Central memory CD4-positive, alpha-beta T cell (primary cell): ENCODE measurements at regions not wholly inside any gene's neighbourhood (a gene's known extent, or its start where the extent isn't known, plus 50 kb on each side); places are given as distances from the start of the nearest gene placed in this dataset.
A peak's percentile ranks its signal among the peaks of the same experiment; 100 is the strongest.
"Not testable (repeated sequence)": the region's sequence is repeated elsewhere in the genome, so short reads cannot be mapped to it uniquely, and the experiment has no call there.

Experiments used
- DNase-seq: peaks from one replicate; pipeline ENCODE4 v3.0.0; 2022

GRCh38 chr17:83192161-83192788, 112.9 kb downstream of the METRNL start:
- DNase-seq, result no peak

GRCh38 chr17:83192789-83193335, 113.5 kb downstream of the METRNL start:
- not testable (repeated sequence) for DNase-seq

DNA sequence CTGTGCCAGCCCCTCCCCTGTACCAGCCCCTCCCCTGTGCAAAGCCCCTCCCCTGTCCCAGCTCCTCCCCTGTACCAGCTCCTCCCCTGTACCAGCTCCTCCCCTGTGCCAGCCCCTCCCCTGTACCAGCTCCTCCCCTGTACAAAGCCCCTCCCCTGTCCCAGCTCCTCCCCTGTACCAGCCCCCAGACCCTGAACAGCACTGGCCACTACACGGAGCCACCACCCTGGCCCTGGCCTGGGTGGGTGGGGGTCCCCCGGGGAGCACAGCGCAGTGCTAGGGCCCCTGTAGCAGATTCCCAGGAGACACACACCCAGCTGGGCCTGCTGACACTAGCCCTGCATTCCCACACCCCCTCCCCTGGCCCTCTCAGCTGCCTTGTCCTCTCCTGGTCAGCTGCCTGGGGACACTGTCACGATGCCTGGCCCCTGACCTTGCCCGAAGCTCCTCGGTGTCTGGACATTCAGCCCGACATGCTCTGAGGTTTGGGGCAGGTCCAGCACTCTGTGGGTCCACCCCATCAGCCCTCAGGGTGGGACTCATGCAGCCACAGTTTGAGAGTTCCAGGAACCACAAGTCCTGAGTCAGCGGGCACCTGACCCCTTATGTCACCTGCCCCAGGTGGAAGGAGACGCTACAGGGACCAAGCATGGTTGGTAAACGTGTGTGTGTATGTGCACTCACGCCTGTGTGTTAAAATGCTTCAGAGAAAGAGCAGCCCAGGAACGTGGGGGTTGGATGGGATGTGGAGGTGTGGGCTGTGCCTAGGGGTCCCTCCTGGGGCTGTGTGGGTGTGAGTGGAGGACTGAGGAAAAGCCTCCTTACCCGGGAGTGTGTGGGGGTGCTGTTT, 114.2 kb downstream of the METRNL start:
- DNase-seq, result no peak

DNA sequence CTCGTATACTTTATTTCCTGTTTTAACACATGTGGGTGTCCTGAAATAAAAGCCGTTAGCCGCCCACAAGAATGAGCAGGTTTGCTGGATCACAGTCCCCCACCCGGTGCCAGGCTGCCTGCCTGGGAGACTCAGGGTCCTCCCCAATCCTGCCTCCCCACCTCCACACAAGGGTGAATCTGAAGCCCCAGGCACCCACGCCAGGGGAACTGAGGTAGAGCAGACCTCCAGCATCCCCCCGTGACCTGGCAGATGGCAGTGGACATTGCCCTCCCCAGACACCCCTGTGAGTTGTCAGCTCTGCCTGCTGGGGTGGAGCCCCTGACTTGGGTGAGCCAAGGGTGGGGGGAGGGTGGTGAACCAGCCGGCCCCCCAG, 114.8 kb downstream of the METRNL start:
- no peak for DNase-seq

GRCh38 chr17:83194761-83195329, 115.4 kb downstream of the METRNL start:
- no peak for DNase-seq

DNA sequence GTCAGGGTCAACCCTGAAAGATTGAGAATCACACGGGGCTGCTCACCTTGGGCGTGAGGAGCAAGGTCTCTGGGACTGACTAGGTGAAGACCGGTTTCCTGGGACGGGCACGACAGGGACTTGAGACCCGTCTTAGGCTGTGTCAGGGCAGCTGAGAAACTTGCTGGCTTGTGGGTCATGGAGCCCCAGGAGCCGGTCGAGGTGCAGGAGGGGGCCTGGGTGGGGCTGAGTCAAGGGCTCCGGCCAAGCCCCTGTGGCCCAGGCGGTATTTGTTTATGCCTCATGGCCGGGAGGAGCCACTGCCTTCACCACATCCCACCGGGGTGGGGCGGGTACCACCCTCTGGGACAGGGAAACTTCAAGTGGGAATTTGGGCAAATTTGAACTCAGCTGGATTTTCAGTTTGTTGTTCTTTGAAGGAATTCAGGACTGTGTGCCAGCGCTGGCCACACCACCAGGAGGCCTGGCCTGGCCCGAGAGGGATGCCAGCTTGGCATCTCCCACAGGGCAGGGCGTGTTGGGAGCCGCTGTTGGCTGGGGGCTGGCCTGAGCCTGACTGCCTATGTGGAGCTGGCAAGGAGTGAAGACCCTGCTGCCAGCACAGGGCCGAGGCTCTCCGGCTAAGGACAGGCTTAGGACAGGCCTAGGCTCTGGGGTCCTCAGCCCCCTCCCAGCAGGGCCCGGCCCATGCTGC, 116.1 kb downstream of the METRNL start:
- no peak for DNase-seq

DNA sequence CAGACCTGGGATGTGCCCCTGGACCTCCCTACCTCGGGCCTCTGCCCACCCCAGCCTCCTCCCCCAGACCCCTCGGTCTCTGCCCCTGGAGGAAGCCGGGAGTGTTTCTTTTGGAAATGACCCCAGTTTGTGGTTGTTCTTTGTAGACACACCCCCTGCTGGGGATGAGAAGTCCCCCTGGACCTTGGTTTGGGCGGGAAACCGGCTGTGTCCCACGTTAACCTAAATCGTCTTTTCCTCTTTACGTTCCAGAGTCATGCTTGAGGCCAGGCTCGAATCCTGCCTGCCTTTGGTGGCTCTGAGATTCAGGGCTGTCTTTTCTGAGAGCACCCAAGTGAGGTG, 116.6 kb downstream of the METRNL start:
- no peak for DNase-seq

DNA sequence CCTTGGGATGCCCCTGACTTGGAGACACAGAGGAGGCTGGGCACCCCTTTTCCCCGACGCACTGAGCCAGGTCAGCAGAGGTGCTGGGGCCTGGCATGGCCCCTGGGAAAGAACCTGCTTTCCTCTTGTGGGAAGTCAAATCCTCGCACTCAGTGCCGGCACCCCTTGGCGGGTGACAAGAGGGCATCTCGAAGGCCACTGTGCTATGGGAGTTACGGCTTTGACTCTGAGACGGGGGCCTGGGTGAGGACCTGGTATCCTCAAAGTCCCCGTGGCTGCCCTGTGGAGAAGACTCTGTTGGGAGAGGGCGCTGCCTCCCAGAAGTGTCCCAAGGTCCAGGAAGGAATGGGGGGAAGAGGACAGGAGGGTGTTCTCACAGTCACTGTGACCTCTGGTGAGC, 117.0 kb downstream of the METRNL start:
- DNase-seq, result no peak

- no peak for DNase-seq
These were observed 117.8 kb downstream of the METRNL start for GRCh38 chr17:83196973-83197880.

- DNase-seq, result no peak
These were observed 119.2 kb downstream of the METRNL start for GRCh38 chr17:83198366-83199341.

- peak; percentile 16 for DNase-seq
These were observed 120.2 kb downstream of the METRNL start for GRCh38 chr17:83199500-83200201.

- DNase-seq, result peak; percentile 17
These were observed 120.9 kb downstream of the METRNL start for GRCh38 chr17:83200231-83200699.

DNA sequence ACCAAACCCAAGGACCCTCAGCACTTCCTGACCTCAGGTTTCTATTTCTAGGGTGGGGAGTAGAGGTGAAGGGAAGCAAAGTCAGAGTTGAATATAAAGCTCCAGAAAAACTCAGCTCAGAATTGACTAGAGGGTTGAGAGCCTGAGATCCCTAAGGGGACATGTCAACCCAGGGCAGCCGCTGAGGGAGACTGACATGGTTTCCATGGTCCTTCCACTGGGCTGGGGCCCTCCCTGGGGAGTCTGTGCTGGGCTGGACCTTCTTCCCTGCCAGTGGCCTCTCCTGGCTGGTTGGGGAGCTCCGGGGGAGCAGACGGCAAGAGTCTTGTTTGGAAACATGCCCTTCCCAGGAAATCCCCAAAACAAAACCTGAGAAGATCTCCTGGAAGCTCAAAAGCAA, 121.3 kb downstream of the METRNL start:
- DNase-seq, result no peak

GRCh38 chr17:83201206-83202001, 122.0 kb downstream of the METRNL start:
- no peak for DNase-seq

GRCh38 chr17:83202002-83203000, 122.9 kb downstream of the METRNL start:
- no peak for DNase-seq

DNA sequence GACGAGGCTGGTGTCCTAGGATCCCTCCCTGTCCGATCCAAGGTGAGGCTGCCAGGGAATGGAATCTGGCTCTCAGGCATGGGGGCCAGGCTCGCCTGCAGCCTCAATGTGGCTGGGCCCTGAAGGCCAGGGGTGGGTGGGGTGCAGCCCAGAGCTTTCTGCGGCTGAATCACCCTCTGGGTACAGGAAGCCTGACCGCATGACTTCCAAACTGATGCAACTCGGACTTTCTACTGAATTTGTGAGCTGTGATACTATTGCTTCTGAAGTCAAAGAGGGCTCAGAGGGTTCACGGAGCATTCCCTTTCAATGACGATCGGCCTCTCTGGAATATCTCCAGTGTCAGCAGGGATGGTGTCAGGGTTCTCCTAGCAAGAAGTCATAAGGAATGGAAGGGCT, 123.7 kb downstream of the METRNL start:
- no peak for DNase-seq

GRCh38 chr17:83203472-83204221, 124.2 kb downstream of the METRNL start:
- DNase-seq, result no peak
